Stomach (tissue), 8 donors: ENCODE measurements at regions not wholly inside any gene's neighbourhood (a gene's known extent, or its start where the extent isn't known, plus 50 kb on each side); places are given as distances from the start of the nearest gene placed in this dataset.
A peak's percentile ranks its signal among the peaks of the same experiment; 100 is the strongest.

Experiments
- DNase-seq, 2 donors: peaks; one replicate each; pipeline versions ENCODE4 v3.0.0 to v3.0.0-alpha.2; 2013 to 2019
- H3K27ac ChIP-seq, 5 donors: fragments of 200-600 bp in 4 of 5; sonication (generic) in 4 of 5; one replicate each; pipeline ENCODE4 v1.5.1; 2013 to 2019; ENCODE audit warnings: mild to moderate bottlenecking in 1 of 5, moderate library complexity in 1 of 5
- H3K27me3 ChIP-seq, 3 donors: fragments of 200-600 bp; sonication (generic); one replicate each; pipeline ENCODE4 v1.5.1; 2017 to 2019; ENCODE audit warnings: mixed run types in 1 of 3
- H3K36me3 ChIP-seq, 4 donors: fragments of 200-600 bp; sonication (generic); 1 replicate in 3 of 4; 2 replicates in 1 of 4; pipeline ENCODE4 v1.5.1; 2016 to 2019
- H3K4me1 ChIP-seq, 4 donors: fragments of 200-600 bp; sonication (generic); one replicate each; pipeline ENCODE4 v1.5.1; 2016 to 2019
- H3K4me3 ChIP-seq, 4 donors: fragments of 200-600 bp; sonication (generic) in 3 of 4; one replicate each; pipeline ENCODE4 v1.5.1; 2016 to 2019; ENCODE audit warnings: mild to moderate bottlenecking in 1 of 4
- H3K9me3 ChIP-seq, 4 donors: fragments of 200-600 bp; sonication (generic); one replicate each; pipeline ENCODE4 v1.5.1; 2016 to 2019
- EP300 ChIP-seq: sonication (generic); formaldehyde crosslinking; IDR thresholded peaks from one replicate; pipeline ENCODE4 v1.6.1; 2017; ENCODE audit warnings: antibody characterized with exemption
- POLR2A ChIP-seq, 4 donors: fragments of 450-650 bp; IDR thresholded peaks; one replicate each; pipeline ENCODE4 v1.6.1; 2016; ENCODE audit warnings: antibody characterized with exemption in 4 of 4, control low read depth in 2 of 4, mild to moderate bottlenecking in 1 of 4, moderate library complexity in 1 of 4
- POLR2AphosphoS5 ChIP-seq, 3 donors: sonication (generic); formaldehyde crosslinking; IDR thresholded peaks; one replicate each; pipeline ENCODE4 v1.6.1; 2016; ENCODE audit warnings: antibody characterized with exemption in 3 of 3
- WGBS, 5 donors: extraction: QIAGEN DNeasy Blood & Tissue Kit in 3 of 5; methylation state at CpG; one replicate each; pipeline versions ENCODE4 v1.1.5 to v1.1.7; 2013 to 2018; 5-methylcytosine and 5-hydroxymethylcytosine counted together
- intact Hi-C: fragments of 100-400 bp; cut with DNase I; formaldehyde crosslinking; loops from one replicate; pipeline ENCODE4 v1.15.1; 2023; ENCODE audit warnings: low total_unique reads
- TF ChIP-seq, protein P1 (sequence below), 7 experiments: fragments of 450-650 bp in 4 of 7; fragments of 200-600 bp in 3 of 7; sonication (generic) in 3 of 7; IDR thresholded peaks; one replicate each; pipeline ENCODE4 v1.5.1; 2016 to 2019; ENCODE audit warnings: antibody characterized with exemption in 7 of 7, control low read depth in 2 of 7, mild to moderate bottlenecking in 1 of 7
- donor health status: healthy with polysubstance abuse.
- donor health status: Bipolar disorder and iron deficiency.
- donor health status: healthy.

DNA sequence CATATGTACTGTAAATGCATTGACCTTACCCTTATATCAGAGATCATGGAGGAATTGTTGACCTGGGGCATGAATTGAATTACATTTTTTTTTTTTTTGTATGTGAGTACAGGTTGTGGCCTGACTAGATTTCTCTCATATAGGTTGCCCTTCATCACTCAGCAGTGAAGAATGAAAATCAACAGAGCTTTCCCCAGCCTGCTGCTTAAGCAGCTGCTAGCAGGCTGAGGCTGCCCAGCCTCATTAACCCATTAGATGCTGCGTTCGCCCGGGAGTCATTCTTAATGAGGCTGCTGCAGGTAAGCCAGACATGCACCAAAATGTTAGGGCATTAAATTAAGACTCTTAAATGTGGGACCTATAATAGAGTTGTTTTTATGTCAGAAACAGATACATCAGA, 236.0 kb downstream of the ETNK1 start:
- H3K27ac ChIP-seq, result no peak overlapping the region
- DNase-seq, result peak in 1 of 2 donors; percentile 12
- H3K4me1 ChIP-seq, result peaks cover 0 to 2% (median 0%) of the 10 kb centered on the region in 4 donors
- H3K9me3 ChIP-seq, result no peaks in the 10 kb centered on the region
- WGBS, 5 donors, result 38 to 68% (median 43%) methylated on average over 3 of the region's 3 CpGs
- TF ChIP-seq POLR2A (IDR thresholded peaks at IDR 0.05) (no peak), EP300 (no peak)
- TF ChIP-seq, protein P1, sequence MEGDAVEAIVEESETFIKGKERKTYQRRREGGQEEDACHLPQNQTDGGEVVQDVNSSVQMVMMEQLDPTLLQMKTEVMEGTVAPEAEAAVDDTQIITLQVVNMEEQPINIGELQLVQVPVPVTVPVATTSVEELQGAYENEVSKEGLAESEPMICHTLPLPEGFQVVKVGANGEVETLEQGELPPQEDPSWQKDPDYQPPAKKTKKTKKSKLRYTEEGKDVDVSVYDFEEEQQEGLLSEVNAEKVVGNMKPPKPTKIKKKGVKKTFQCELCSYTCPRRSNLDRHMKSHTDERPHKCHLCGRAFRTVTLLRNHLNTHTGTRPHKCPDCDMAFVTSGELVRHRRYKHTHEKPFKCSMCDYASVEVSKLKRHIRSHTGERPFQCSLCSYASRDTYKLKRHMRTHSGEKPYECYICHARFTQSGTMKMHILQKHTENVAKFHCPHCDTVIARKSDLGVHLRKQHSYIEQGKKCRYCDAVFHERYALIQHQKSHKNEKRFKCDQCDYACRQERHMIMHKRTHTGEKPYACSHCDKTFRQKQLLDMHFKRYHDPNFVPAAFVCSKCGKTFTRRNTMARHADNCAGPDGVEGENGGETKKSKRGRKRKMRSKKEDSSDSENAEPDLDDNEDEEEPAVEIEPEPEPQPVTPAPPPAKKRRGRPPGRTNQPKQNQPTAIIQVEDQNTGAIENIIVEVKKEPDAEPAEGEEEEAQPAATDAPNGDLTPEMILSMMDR (IDR thresholded peaks at IDR 0.05), result no peak
- no peak overlapping the region for H3K4me3 ChIP-seq
- peaks cover 0 to 9% (median 0%) of the 10 kb centered on the region in 3 donors for H3K27me3 ChIP-seq
- H3K36me3 ChIP-seq, result no peaks in the 10 kb centered on the region
- intact Hi-C loops, result no loop called here

DNA sequence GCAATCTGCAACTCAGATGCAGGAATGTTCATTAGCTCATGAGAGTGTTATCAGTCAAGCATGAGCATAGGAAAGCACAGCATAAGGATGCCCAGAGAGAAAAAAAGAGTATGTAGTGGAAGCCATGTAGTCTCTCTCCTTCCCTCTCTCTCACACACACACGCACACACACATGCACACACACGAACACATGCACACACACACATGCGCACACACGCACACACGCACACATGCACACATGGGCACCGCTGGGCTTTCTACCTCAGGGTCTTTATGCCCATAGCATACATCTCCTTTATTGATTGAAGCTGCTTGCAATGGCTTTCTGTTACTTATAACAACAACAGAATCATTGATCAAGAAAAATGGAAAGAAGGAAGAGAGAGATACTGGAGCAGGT, 240.9 kb downstream of the ETNK1 start:
- no peak for DNase-seq
- TF ChIP-seq EP300 (no peak), POLR2A (IDR thresholded peaks at IDR 0.05) (no peak), POLR2AphosphoS5 (IDR thresholded peaks at IDR 0.05) (no peak)
- TF ChIP-seq, protein P1 (IDR thresholded peaks at IDR 0.05), result no peak
- WGBS, 5 donors, result 85 to 97% (median 95%) methylated on average over 6 of the region's 6 CpGs
- H3K27ac ChIP-seq, result no peak overlapping the region
- no peaks in the 10 kb centered on the region for H3K27me3 ChIP-seq
- intact Hi-C loops, result no loop called here
- no peaks in the 10 kb centered on the region for H3K9me3 ChIP-seq
- no peak overlapping the region for H3K4me3 ChIP-seq
- no peaks in the 10 kb centered on the region for H3K36me3 ChIP-seq
- no peaks in the 10 kb centered on the region for H3K4me1 ChIP-seq

DNA sequence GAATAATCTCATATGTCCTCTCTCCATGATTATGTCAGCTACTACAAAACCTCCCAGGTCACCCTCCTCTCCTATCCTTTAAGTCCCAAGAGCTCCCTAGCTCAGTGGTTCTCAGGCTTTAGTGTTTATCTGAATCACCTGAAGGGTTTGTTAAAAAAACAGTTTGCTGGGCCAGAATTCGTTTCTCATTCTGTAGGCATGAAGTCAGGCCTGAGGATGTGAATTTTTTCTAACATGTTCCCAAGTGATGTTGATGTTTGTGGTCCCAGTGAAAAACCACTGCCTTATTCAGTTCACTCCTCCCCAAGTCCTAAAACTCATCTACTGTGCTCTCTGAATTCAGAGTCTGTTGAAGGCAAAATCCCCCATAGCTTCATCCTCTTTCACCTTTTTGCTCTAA, 241.4 kb downstream of the ETNK1 start:
- Histone ChIP-seq H3K4me3 (no peak overlapping the region), H3K27ac (no peak overlapping the region), H3K36me3 (no peaks in the 10 kb centered on the region), H3K9me3 (no peaks in the 10 kb centered on the region), H3K27me3 (no peaks in the 10 kb centered on the region), H3K4me1 (no peaks in the 10 kb centered on the region)
- intact Hi-C loops, result no loop called here
- 36 to 43% (median 42%) methylated on average over 1 of the region's 1 CpG for WGBS, 5 donors
- TF ChIP-seq, protein P1 (IDR thresholded peaks at IDR 0.05), result no peak
- no peak for TF ChIP-seq EP300
- TF ChIP-seq POLR2A (IDR thresholded peaks at IDR 0.05), result no peak
- TF ChIP-seq POLR2AphosphoS5 (IDR thresholded peaks at IDR 0.05), result no peak
- DNase-seq, result no peak

- TF ChIP-seq POLR2AphosphoS5 (IDR thresholded peaks at IDR 0.05) (no peak), EP300 (no peak), POLR2A (IDR thresholded peaks at IDR 0.05) (no peak)
- TF ChIP-seq, protein P1 (IDR thresholded peaks at IDR 0.05), result no peak
- H3K9me3 ChIP-seq, result no peaks in the 10 kb centered on the region
- no peaks in the 10 kb centered on the region for H3K27me3 ChIP-seq
- 90 to 96% (median 95%) methylated on average over 8 of the region's 8 CpGs for WGBS, 5 donors
- H3K27ac ChIP-seq, result no peak overlapping the region
- intact Hi-C loops, result no loop called here
- no peak for DNase-seq
- no peaks in the 10 kb centered on the region for H3K4me1 ChIP-seq
- no peak overlapping the region for H3K4me3 ChIP-seq
- no peaks in the 10 kb centered on the region for H3K36me3 ChIP-seq
These were observed 249.2 kb downstream of the ETNK1 start for GRCh38 chr12:22874151-22874550.
